NCI-H128 (cell line): ENCODE measurements at regions not wholly inside any gene's neighbourhood (a gene's known extent, or its start where the extent isn't known, plus 50 kb on each side); places are given as distances from the start of the nearest gene placed in this dataset.
"Not testable (repeated sequence)": the region's sequence is repeated elsewhere in the genome, so short reads cannot be mapped to it uniquely, and the experiment has no call there.

Experiments
- DNase-seq: peaks from one replicate; lab custom pipeline; 2025; ENCODE audit not compliant: unreplicated experiment; lab: John Stamatoyannopoulos, UW

DNA sequence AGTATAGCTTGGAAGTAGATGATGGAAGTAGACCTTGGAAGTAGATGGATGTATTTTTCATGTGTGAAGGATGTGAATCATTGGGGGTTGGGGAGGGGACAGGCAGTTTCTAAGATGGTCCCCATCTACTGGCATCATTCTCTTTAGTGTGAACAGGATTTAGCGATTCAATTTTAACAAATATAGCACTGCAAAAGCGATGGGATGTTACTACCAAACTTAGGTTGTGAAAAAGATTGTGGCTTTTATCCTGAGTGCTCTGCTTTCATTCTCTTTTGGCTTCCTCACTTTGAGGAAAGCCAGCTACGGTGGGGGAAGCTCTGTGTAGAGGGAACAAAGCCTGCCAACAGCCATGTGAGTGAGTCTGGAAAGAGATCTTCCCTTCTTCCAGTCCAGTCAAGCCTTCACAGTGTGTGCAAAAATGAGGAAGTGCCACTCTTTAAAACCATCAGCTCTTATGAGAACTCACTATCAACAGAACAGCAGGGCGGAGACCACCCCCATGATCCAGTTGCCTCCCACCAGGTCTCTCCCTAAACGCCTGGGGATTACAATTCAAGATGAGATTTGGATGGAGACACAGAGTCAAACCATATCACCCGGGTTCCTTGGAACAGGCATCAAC lies 441.4 kb downstream of the SH3GL2 start:
- no peak for DNase-seq

DNA sequence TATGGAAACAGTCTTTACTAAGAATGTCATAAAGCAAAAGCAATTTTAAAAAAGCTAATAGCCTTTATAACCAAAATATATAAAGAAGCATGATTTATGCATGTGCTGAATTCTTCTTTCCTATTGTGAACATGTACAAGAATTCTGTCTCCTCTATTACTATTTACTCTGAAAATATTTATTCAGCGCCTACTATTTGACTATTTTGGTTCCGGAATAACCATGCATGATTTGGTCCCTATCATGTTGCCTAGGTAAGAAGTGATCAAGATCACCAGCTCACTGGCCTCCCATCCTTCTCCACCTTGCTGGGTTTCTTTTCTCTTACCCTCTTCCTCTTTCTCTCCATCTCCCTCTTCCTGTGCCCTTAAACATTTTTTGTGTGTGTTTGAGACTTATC lies 443.8 kb downstream of the SH3GL2 start:
- DNase-seq = no peak

DNA sequence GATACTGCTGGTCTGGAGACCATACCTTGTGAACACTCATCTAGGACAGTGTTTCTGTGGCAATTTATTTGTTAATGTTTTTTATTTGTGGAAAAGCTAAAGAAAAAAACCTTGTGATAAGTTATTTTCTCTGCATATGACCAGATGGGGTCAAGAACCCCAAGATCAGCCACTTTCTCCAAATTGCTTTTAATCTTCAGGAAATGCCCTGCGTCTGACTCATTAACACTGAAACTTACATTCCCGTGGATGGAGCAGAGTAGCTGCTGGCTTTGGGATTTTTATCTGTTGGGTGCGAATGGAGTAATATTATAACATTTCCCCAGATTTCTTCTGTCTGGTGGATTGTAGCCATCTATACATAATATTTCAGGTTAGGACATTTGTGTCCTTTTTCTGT lies 444.5 kb downstream of the SH3GL2 start:
- DNase-seq = no peak

DNA sequence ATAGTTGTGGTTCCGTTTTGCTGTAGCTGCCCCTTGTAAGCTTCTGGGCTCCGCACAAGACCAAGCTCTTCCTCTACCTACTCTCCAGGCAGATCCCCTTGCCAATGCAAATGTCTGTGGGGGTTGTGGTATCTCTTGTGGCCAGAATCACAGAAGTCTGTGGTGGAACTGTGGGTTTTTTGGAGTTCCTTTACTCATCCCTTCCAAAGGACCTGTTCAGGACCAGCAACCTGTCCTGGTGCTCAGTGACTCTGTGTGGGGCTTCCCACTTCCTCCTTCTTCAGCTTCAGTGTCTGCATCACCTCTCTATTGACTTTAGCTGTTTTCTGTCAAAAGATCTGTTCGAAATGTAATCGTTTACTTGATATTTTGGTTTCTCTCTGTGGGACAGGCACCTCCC lies 441.3 kb upstream of the ADAMTSL1 start:
- no peak for DNase-seq

DNA sequence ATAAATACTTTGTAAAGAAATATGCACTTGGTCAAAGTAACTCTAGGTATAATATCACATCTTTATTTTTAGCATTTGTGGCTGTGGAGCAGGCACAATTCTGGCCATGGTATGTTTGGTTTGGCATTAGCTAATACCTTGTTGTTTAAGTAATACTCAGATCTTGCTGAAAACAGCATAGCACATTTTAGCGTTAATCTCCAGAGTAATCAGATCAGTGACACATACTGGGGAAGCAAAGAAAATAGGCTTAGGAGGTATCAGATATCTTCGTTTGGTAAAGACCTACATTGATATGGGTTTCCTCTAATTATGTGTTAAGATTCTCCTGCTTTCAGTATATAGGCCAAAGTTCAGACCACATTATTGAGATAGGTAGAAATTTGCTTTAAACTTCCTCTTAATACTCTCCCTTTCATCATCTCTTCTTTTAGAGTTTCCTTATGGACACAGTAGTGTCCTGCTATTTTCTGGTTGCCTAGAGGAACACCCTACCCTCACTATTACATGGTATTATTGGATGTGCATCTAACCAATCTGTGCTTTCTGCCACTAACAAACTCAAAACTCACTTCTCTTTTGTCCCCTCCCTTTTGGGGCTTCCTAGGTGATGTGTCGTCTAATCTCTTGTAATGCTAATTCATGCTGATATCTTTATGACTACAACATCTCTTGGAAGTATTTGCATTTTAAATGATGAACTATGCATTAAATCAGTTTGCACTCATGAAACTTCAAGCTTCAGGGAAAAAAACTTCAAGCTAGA lies 437.3 kb upstream of the ADAMTSL1 start:
- DNase-seq = no peak

DNA sequence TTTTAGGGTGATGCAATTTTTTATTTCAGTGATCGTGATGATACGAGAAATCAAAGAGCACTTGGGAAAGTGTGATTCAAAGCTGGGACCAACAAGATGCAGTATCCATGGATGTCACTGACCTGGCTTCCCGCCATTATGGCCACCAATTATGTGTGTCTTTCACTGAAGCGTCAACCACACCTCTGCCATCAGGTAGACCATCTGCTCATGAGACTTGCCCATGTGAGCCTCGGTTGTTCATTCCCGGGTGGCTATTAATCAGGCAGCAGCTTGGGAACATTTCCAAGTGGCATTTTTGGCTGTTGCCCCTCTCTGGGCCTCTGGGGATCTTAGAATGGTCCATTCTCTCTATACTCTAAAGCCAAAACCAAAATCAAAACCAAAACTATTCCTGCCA lies 436.0 kb upstream of the ADAMTSL1 start:
- no peak for DNase-seq

DNA sequence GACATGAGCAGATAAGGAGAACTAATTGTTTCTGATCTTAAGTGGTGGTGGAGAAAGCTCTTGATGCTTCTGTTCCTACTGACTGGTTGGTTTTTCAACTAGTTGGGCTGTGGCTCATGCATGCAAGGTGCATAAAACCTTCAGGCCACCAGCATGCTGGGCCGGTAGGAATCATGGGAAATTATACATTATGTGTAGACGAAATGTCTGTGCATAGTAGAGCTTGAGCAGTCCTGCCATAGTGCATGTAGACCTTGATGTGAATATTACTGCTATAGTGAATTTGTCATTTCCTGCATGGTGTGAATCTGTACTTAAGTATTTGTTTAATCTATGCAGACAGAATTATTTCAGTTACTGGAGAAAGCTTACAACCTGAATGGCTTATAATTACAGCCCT lies 433.6 kb upstream of the ADAMTSL1 start:
- no peak for DNase-seq

DNA sequence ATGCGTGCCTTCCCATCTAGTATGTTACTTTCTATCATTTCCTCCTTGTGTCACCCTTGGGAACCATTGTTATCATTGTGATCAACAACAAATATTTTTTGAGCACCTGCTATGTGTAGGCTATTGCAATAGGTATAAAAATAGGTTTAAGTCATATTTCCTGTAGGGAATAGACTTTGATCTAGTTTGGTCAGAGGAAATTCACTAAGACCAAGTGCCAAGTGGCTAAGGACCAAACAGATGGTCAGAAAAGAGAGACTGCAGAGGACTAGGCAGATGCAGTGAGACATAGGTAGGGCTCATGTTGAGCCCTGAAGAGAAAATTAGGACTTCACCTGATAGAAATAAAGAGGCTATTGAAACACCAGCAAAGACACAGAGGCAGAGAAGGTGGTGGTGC lies 430.0 kb upstream of the ADAMTSL1 start:
- no peak for DNase-seq

DNA sequence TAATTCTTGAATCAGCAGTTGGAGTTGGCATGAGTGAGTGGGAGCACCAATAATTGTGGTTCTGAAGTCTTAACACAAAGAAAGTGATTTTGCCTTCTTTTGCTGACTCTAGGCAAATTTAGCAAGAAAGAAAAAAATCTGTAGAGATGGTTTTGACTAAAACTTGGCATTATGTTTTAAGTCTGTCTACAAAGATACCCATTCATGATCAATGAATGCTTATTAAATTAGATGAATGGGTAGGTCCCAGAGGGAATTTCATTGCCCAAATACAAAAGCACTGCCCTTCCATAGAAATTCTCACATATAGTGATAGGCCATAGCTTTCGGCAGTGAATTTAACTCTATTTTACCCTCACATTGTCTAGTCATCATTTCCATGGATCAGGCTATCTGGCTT lies 428.6 kb upstream of the ADAMTSL1 start:
- DNase-seq = no peak

DNA sequence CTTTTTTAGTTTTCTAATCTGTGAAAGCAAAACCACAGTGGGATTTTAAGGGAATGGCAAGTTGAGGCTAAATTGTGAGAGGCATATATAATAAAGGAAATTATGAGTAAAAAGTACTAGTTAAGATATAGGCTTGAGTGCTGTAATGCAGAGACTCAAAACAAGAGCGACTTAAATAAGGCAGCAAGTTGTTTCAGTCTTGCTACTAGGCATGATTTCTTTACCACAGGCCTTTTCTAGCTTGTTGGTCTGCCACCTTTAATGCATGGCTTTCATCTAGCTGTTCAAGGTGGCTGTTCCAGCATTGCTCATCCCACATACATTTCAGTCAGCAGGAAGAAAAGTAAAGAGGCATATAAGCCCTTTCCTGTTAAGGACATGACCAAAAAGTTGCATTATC lies 427.9 kb upstream of the ADAMTSL1 start:
- DNase-seq = no peak

DNA sequence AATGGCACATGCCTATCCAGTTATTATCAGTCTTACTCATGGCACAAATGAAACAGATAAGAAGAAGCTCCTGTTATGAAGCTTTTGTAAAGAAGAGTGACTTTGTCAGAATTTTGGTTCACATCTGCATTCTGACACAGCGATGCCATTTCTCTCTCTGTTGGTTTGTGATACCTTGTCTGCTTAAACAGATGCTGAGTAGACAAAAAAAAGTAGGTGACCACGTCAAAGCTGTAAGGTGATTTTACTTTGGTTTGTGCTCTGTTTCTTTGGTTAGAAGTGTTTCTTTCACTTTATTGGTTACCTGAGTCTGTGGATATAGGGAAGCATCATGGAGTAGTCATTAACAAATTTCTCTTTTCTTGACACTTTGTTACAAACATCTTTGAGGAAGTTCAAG lies 422.3 kb upstream of the ADAMTSL1 start:
- DNase-seq = no peak

DNA sequence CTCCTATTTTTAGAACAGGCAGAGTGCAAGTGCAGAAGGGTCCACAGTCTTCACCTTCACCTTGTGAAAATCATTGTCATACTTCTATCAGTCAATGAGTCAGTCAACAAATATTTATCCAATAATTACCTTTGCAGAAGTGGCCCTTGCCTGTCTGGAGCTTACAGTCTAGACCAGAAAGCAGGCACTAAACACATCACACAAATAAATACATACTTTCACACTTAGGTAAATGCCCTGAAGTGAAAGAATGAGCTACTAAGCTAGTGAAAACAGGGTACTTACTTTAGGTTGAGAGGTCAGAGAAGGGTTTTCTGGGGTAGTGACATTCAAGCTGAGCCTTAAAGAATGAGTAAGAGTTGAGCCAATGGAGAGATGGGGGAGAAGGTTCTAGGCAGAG lies 421.9 kb upstream of the ADAMTSL1 start:
- DNase-seq = no peak

DNA sequence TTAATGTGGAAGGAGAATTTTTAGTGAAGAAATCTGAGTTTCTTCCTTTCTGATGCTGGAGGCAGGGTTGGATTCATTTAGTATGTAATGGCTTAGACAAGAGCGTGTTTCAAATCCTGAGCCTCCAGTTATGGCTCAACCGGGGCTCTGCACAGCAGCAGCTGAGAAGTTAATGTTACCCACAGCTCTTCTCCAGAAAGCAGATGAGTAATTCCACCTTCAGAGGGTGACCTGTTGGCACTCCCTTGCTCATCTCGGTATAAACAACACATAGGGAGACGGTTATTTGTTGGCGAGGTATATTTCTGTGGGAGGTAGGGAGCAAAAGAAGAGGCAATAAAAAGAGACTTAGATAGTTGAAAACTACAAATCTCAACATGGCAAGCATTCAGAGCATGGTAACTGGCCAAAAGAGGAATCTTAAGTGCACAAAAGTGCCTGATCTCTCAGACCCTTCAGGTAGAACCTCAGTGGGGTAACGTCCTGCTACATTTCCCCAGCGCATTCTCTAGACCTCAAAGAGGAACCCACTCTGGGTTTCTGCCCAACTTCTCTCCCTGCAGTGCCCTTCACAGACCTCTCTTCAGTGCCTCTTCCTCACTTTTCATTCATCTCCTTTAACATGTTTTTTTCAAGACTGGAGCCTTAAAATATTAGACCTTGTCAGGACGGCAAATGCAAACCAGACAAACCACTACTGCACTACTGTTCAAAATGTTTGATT lies 417.5 kb upstream of the ADAMTSL1 start:
- no peak for DNase-seq

DNA sequence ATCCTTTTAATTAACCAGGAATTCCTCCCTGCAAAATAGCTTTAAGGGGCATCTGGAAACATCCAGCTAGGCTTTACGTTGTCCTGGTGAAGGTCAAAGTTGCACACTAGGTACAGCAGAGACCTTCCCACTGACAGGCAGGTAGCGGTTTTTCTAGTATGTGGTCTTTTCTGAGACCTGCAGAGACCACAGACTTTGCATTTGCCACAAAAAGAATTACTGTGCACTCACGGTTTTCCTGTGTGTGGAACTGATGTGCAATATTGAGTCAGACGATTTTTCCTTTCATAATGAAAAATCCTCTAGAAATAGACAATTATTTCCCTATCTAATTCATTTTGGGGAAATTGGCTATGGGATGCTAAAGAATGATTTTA lies 417.0 kb upstream of the ADAMTSL1 start:
- DNase-seq = no peak

DNA sequence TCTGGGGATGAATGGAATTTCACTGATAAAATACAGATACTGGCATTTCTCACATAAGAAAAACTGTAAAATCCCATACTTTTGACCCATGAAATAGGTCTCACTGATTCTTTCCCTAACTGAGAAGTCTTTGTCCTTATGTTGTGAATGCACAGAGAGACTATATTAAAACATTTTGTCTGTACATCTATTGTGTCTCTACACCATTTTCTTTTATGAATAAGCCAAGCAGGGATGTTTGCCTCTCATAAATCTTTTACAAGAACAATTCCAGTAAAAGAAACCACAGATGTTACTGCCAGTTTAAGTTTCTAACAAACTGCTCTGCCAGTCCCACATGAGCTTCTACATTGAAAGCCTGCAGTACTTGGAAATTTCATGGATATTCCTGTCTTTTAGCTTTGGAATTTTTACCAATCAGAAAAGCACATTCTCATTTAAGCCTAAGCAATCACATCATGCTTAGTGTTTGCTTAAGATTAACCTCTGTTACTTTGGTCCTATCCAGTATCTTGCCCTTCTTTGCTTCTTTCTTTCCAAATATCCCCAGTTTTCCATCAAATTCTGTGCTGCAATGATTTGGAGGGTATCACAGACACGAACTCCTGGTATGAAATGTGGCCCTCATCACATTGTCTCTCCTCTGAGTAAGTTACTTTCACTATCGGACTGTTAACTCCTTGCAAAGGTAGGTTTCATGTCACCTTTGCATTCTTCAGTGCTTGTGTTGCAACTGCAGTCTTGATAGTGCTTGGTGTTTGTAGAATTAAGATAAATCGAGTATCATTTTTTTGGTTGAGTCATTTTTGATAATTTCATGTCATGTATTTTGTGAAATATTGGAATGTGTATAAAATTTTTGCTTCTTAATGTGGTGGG lies 415.1 kb upstream of the ADAMTSL1 start:
- no peak for DNase-seq

DNA sequence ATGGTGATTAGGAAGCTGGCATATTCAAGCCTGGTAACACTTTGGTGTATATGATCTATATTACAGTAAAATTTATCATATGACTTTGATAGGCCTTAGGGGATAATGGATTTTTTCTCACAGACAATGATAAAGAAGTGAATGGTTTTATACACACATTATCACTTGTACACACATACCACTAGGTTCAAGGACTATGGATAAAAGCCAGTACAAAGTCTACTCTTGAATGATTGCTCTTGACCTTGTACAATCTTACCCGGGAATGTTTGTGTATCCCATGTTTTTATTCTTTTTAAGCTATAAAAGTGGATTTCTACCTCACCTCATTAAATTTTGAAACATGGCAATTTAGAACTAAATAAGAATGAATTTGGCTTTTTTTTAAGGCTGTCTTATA lies 414.5 kb upstream of the ADAMTSL1 start:
- DNase-seq = no peak

DNA sequence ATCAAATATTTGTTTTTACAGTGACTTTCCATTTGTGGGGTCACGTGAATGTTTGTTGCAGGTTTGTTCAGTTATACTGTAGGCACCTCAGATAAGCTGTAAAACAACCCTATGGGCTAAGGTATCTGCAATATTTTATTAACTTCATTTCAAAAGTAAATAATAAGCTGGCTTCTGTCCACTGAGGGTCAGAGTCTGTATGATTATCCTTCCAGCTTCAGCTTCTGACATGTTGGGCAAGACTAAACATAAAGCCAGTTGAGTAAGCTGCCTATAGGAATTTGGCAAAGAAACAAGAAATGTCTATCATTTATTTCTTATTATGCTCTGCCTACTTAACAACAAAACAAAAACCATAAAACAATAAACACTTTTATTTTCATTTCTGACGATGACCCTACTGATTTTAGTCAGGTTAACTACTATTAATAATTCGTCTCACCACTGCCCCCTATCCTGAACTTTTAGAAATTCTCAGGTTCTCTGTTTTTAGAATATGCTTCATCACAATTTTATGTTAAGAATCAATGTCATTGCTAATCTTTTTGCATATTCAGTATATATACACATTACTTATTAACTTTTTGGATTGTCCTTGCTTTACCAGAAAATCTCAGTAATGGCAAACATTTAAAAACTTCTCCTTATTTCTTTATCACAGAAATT lies 413.6 kb upstream of the ADAMTSL1 start:
- DNase-seq = no peak

DNA sequence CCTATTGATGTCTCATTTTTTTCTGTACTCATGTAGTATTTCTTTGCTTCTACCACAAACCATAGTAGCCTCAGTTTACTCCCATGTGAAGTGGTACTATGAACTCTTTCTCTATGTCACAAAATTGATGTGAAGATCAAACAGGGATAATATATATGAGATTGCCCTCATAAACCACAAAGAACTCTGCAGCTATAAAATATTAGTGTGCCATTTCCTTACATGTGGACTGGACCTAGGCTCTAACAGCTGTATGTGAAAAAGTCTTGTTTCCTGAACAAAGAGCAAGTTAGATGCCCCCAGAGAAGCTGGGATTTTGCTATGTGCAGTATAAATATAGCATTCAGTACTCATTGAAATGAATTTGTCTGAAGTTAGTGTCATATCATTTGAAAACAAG lies 412.6 kb upstream of the ADAMTSL1 start:
- DNase-seq = no peak

DNA sequence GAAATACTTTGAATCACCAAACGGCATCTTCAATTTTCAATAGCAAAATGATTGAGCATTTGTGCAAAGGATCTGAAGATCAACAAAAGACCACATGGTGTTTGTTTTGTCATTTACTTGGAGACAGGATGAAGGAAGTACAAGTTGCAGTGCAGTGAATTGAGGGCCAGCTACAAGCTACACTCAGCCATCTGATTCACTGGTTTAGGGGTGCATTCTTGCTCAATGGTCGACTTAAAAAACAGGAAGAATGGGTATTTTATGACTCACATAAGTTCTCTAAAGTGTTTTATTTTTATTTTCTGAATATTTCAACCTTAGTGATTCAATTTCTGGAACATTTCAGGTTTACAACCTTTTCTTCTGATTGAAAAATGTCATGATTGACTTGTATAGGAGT lies 412.1 kb upstream of the ADAMTSL1 start:
- no peak for DNase-seq

DNA sequence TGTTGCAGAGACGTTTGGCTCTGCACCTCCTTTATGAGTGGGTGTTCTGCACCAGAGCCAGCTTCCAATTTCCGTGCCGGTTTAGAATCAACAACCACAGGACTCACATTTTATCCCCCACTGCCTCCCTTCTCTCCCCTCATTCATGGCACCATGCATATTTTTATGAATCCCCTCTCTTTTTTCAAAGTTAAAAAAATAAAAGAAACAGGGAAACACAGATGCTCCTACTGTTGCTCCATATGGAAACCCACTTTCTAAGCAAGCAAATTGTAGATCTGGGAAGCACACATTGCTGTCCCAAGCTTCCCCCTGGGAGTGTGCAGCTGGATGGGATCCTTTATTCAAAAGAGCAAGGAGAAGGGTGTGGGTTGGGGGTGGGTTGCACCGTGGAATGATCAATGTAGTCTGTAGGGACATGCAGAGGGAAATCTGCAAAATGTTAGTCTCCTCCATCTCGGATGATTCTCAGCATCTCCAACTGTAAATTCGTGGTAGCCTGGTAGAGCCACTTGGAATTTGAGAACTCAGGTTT lies 410.0 kb upstream of the ADAMTSL1 start:
- DNase-seq = no peak

DNA sequence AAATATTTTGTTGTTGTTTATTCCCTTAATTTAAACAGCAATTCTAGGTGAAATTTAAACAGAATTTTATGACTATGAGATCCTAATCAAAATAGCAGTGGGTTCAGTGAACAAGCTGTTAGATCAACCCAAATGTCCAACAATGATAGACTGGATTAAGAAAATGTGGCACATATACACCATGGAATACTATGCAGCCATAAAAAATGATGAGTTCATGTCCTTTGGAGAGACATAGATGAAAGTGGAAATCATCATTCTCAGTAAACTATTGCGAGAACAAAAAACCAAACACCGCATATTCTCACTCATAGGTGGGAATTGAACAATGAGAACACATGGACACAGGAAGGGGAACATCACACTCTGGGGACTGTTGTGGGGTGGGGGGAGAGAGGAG lies 407.3 kb upstream of the ADAMTSL1 start:
- not testable (repeated sequence) for DNase-seq
